T-helper 2 cell treated with Interferon-gamma antibody and Interleukin-4, amounts not matched to agents 100 ng/mL and 5 ng/mL, for 36 hours (primary cell): ENCODE measurements at regions not wholly inside any gene's neighbourhood (a gene's known extent, or its start where the extent isn't known, plus 50 kb on each side); places are given as distances from the start of the nearest gene placed in this dataset.
"Not testable (repeated sequence)": the region's sequence is repeated elsewhere in the genome, so short reads cannot be mapped to it uniquely, and the experiment has no call there.

ENCODE experiments used
- intact Hi-C: fragments of 100-400 bp; cut with micrococcal nuclease; formaldehyde crosslinking; loops from one replicate; pipeline ENCODE4 v1.15.1; 2023

DNA sequence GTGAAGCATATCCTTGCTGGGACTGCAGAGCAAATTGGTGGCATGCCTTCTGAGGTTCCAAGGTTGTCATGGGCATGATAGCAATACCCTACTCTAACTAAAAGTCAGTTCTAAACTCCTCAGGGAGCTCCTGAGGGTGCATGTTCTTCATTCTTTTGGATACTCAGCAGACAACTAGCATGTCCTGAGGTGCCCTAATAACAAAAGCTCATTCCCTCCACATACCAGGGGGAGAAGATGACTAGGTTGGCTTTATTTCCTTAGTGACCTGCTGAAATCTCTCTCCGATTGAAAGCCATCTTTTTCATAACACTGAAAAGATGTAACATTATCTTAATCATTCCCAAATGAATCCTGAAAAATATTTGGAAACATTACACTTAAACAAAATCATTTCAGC is 188.7 kb upstream of the IGF1 start:
- intact Hi-C loops = no loop called here

GRCh38 chr12:102666176-102666575 is 185.8 kb upstream of the IGF1 start:
- intact Hi-C loops = not testable (repeated sequence)

DNA sequence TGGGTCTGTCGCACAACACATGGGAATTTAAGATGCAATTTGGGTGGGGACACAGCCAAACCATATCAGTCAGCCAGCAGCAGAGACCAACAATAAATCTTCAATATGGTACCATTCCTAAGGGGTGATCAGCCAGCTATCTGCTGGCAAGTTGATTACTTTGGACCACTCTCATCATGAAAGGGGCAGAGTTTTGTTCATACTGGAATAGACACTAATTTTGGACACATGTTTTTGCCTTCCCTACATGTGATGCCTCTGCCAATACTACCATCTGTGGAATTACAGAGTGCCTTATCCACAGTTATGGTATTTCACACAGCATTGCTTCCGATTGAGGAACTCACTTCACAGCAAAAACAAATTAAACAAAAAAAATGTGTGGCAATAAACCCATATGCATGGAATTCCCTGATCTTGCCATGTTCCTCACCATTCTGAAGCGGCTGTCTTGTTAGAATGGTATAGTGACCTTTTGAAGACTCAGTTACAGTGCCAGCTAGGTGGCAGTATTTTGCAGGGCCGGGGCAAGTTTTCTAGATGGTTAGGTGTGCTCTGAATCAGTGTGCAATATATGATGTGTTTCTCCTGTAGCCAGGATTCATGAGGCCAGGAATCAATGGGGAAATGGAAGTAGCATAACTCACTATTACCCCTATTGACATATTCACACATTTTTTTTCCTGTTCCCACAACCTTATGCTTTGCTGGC is 179.0 kb upstream of the IGF1 start:
- intact Hi-C loops = no loop called here

DNA sequence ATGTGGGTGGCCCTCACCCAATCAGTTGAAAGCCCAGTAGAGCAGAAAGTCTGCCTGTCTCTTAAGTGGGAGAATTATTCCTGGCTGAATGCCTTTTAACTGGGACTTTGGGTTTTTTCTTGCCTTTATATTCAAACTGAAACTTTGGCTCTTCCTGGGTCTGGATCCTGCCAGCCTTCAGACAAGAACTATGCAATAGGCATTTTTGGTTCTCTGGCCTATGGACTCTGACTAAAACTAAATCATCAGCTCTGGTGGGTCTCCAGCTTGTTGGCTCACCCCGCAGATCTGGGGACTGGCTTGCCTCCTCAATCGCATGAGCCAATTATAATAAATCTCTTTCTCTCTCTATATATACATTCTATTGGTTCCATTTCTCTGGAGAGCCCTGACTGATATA is 173.0 kb upstream of the IGF1 start:
- intact Hi-C loops = no loop called here

DNA sequence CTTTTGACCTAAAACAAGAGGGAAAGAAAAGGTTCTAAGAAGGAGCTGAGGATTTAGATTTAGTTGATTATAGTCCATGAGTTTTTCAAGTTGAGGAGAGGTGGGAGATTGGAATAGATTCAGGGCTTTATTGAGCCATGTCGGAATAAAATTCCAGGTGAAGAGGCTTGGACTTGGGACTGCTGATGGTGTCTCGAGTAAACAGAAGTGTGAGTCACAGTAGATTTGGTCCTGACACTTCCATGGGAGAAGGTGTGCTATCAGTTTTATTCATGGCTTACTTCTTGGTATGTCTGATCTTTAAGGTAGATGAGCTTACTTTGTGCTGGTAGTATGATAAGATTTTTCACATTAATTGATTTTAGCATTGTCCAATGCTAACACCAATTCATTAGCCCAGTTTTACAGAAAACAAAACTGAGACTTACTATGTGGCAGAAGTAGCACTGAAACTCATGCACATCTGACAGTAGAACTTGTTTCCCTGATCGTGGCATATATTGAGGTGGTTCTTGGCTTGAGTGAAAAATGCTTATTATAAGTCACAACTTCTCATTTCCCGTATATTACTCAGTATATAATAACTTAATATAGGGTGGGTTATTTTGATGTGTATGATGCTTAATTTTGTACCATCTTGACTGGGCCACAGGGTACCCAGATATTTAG is 172.4 kb upstream of the IGF1 start:
- intact Hi-C loops = no loop called here

GRCh38 chr12:102645968-102646367 is 165.6 kb upstream of the IGF1 start:
- intact Hi-C loops = no loop called here

DNA sequence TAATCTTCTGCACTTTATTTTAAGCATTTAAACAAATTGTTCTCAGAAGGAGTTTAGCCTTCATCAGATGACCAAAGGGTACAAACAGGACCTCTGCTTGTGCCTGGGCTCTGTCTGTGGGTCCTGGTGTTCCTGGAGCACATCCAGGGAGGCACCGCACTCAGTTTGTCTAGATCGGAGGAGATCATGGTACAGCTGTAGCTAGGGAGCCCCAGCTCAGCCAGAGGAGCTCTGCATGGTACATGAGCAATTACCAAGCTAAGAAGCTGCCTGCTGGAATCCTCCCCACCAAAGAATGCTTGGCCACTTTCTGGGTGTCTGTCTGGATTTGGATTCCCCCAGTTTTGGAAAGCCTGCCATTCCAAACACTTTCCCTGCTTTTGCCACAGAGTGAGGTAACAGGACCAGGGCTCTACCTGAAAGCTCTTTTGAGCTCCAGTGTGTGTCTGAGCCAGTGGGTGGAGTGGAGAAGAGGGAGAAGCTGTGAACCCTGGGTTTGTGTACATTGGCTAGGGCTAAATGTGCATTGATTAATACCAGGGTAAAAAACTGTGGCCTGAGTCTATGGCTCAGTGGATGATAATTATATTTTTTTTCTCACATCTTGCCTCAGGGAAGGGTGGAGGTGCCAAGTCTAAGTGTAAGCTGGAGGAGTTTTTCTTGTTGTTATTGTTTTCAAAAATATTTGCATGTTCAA is 163.7 kb upstream of the IGF1 start:
- intact Hi-C loops = no loop called here

DNA sequence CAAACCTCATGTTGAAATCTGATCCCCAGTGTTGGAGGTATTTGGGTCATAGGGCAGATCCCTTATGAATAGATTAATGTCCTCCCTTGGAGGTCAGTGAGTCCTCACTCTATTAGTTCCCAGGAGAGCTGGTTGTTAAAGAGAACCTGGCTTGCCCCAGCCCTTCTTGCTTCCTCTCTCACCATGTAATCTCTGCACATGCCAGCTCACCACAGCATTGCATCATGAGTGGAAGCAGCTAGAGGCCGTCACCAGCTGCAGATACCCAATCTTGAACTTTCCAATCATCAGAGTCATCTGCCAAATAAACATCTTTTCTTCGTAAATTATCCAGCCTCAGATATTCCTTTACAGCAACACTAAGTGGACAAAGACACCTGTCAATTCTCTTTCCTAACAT is 161.8 kb upstream of the IGF1 start:
- intact Hi-C loops = no loop called here

DNA sequence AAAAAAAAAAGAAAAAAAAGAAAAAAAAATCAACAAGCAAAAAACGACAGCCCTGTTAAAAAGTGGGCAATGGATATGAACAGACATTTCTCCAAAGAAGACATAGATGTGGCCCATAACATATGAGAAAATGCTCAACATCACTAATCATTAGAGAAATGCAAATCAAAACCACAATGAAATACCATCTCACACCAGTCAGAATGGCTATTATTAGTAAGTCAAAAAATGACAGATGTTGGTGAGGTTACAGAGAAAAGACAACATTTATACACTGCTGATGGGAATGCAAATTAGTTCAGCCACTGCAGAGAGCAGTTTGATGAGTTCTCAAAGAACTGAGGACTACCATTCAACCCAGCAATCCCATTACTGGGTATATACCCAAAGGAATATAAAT is 160.3 kb upstream of the IGF1 start:
- intact Hi-C loops = not testable (repeated sequence)

- intact Hi-C loops = no loop called here
Measured at GRCh38 chr12:102638777-102639176, 158.4 kb upstream of the IGF1 start.

- intact Hi-C loops = no loop called here
Measured at GRCh38 chr12:102633981-102634605, 153.7 kb upstream of the IGF1 start.

- intact Hi-C loops = no loop called here
Measured at GRCh38 chr12:102631274-102631673, 150.9 kb upstream of the IGF1 start.

DNA sequence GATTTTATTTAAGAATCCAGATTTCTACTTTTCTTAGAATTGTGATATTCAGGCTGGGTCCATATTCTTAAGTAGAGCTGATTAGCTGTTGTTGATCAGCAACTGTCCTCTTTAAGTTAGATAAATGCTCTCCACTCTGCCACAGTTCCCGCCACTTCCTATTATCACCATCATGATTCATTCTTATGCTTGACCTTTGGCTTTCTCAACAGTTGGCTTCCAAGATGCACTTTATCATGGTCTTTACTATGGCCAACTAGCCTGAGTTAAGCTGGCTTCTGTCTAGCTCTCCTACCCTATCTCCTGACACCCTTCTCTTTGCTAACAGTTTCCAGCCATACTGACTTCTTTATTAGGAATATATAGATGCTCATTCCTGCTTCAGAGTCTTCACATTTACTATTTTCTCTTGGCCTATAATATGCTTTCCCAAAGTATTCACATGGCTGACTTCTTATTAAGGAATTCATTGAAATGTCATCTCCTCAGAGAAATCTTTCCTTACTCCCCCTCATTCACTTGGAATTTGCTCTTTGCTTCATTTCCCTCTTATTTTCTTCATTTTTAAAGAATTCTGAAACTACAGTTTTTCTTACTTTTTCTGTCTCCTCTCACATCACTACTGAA is 149.0 kb upstream of the IGF1 start:
- intact Hi-C loops = no loop called here

GRCh38 chr12:102625819-102626218 is 145.5 kb upstream of the IGF1 start:
- intact Hi-C loops = no loop called here

DNA sequence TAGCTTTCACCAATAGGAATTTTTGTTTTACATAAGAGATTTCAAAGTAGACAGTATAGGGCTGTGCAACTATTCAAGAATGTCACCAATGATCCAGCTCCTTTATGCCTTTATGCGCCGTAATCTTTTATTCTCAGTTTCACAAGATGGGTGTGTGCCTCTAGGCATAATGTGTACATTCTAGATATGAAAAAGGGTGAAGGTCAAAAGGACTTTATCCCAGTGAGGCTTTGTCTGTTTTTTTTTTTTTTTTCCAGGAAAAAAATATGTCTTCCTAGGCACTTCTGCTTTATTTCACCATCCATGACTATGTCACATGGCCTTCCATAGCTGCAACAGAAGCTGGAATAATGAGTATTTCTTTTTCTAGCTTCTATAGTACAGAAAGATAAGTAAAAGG is 142.3 kb upstream of the IGF1 start:
- intact Hi-C loops = no loop called here

- intact Hi-C loops = no loop called here
Measured at GRCh38 chr12:102618197-102618877, 138.0 kb upstream of the IGF1 start.

DNA sequence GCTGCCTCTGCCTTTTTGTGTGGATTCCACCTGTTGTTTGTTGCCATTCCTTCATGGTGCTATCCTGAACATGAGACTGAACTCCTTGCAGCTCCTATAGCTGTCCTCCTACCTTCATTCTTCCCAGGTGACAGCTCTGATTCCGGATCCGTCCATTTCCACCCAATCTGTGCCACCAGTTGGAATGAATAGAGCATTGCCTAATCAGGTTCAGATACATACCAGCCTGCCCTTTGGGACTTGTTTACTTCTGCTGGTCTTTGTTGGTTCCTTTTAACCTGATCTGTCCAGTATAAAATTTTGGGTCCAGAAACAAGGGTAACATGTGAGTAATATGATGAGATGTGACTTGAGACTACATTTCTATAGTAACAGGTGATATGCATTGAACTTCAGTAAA is 136.3 kb upstream of the IGF1 start:
- intact Hi-C loops = no loop called here

- intact Hi-C loops = no loop called here
Measured at GRCh38 chr12:102611995-102612394, 131.6 kb upstream of the IGF1 start.

GRCh38 chr12:102609996-102610395 is 129.6 kb upstream of the IGF1 start:
- intact Hi-C loops = no loop called here

DNA sequence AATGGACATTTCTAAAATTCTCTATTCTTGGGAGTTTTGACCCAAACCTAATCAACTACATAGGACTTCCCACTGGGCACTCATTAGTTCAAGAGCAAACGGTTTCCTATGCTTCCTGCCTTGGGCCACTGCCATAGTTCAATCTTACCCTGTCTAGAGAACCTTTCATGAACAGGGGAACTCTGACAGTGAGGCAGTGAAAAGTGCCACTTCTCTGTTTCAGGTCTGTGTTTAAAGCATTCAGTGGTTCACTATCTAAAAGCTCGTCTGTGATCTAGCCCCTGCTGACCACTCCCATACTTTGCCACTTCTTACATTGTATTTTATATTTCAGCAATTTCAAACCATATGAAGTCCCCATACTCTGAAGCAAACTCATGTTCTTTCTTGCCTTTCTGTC is 122.7 kb upstream of the IGF1 start:
- intact Hi-C loops = no loop called here

DNA sequence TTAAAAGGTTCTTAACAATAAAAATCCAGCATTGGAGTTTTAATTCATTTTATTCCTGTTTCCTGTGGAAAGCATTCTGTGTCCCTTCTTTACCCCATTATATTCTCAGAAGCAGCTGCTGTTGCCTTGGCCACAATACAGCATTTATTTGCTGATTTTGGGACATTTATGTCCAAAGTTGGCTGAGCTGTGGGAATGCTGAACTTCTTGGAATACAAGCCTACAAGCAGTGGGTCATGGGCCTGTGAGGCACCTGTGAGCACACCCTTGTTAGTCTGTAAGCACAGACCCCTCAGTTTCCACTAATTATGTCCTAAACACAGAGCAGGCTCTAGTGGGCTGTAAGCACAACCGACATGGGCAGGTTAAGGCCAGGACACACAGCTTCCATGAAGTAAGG is 122.2 kb upstream of the IGF1 start:
- intact Hi-C loops = no loop called here
